ENCODE measurements at regions not wholly inside any gene's neighbourhood (a gene's known extent, or its start where the extent isn't known, plus 50 kb on each side); places are given as distances from the start of the nearest gene placed in this dataset.

GRCh38 chr4:82053396-82053795, 320.4 kb downstream of the HNRNPD start:
- TF ChIP-seq CTCF (optimal IDR thresholded peaks at IDR 0.05 in 1 of 3, IDR thresholded peaks at IDR 0.05 in 1 of 3, conservative IDR thresholded peaks at IDR 0.05 in 1 of 3; ENCODE audit: extremely low read depth in 1 of 3, insufficient read depth in 2 of 3, low read length in 3 of 3) (no peak), EZH2 (IDR thresholded peaks at IDR 0.05; ENCODE audit: low read length) (no peak)

Measured in keratinocyte (primary cell).